ENCODE measurements at regions not wholly inside any gene's neighbourhood (a gene's known extent, or its start where the extent isn't known, plus 50 kb on each side); places are given as distances from the start of the nearest gene placed in this dataset.
A peak's percentile ranks its signal among the peaks of the same experiment; 100 is the strongest.
"Not testable (repeated sequence)": the region's sequence is repeated elsewhere in the genome, so short reads cannot be mapped to it uniquely, and the experiment has no call there.

- Mint-ChIP-seq H3K27ac (peak overlapping the region; percentile 69), H3K4me1 (peaks cover 22% of the 10 kb centered on the region), H3K9me3 (no peaks in the 10 kb centered on the region), H3K4me3 (peak overlapping the region; percentile 89), H3K27me3 (ENCODE audit: insufficient read depth) (peaks cover 48% of the 10 kb centered on the region), H3K36me3 (ENCODE audit: low read depth) (no peaks in the 10 kb centered on the region)
- no peaks in the 10 kb centered on the region for H3K4me1 ChIP-seq (ENCODE audit: control insufficient read depth, insufficient read depth, low read length)
- peak; percentile 86 for TF ChIP-seq CTCF (conservative IDR thresholded peaks at IDR 0.05)
- H3K36me3 ChIP-seq (ENCODE audit: control insufficient read depth, insufficient read depth, low read length): no peaks in the 10 kb centered on the region
- no peaks in the 10 kb centered on the region for H3K9me3 ChIP-seq (ENCODE audit: control insufficient read depth, low read length)
- H3K27me3 ChIP-seq (ENCODE audit: control insufficient read depth, insufficient read depth, low read length, poor library complexity, severe bottlenecking): peaks cover 21% of the 10 kb centered on the region
- DNase-seq: peak; percentile 84
- H3K27ac ChIP-seq (ENCODE audit: low read depth, low read length): no peak overlapping the region
- peak overlapping the region; percentile 75 for H3K9ac ChIP-seq (ENCODE audit: extremely low read depth, low read length, poor library complexity, severe bottlenecking)
- peak overlapping the region; percentile 100 for H3K4me3 ChIP-seq (ENCODE audit: low read length)
- 11 to 17% methylated on average over 6 to 24 of the region's 24 CpGs for WGBS, 2 experiments (ENCODE audit: insufficient coverage in 1 of 2, insufficient read length in 1 of 2)
Measured at GRCh38 chr6:27752038-27752885, 159.9 kb downstream of the OR2B2 start.

GRCh38 chr6:27748661-27749060 lies 163.5 kb downstream of the OR2B2 start:
- no peak overlapping the region for H3K4me3 Mint-ChIP-seq
- no peaks in the 10 kb centered on the region for H3K9me3 Mint-ChIP-seq
- Histone ChIP-seq H3K4me3 (ENCODE audit: low read length) (no peak overlapping the region), H3K36me3 (ENCODE audit: control insufficient read depth, insufficient read depth, low read length) (no peaks in the 10 kb centered on the region), H3K9ac (ENCODE audit: extremely low read depth, low read length, poor library complexity, severe bottlenecking) (no peak overlapping the region), H3K27ac (ENCODE audit: low read depth, low read length) (no peak overlapping the region), H3K4me1 (ENCODE audit: control insufficient read depth, insufficient read depth, low read length) (no peaks in the 10 kb centered on the region), H3K27me3 (ENCODE audit: control insufficient read depth, insufficient read depth, low read length, poor library complexity, severe bottlenecking) (peaks cover 55% of the 10 kb centered on the region), H3K9me3 (ENCODE audit: control insufficient read depth, low read length) (no peaks in the 10 kb centered on the region)
- no peak for TF ChIP-seq CTCF (conservative IDR thresholded peaks at IDR 0.05)
- DNase-seq: no peak
- H3K27me3 Mint-ChIP-seq (ENCODE audit: insufficient read depth): peaks cover 68% of the 10 kb centered on the region
- no peaks in the 10 kb centered on the region for H3K36me3 Mint-ChIP-seq (ENCODE audit: low read depth)
- no peak overlapping the region for H3K27ac Mint-ChIP-seq
- 89 to 100% methylated on average over 3 to 7 of the region's 7 CpGs for WGBS, 2 experiments (ENCODE audit: insufficient coverage in 1 of 2, insufficient read length in 1 of 2)
- peaks cover 5% of the 10 kb centered on the region for H3K4me1 Mint-ChIP-seq

GRCh38 chr6:27747637-27748036 lies 164.6 kb downstream of the OR2B2 start:
- H3K9me3 ChIP-seq (ENCODE audit: control insufficient read depth, low read length): no peaks in the 10 kb centered on the region
- H3K4me1 ChIP-seq (ENCODE audit: control insufficient read depth, insufficient read depth, low read length): no peaks in the 10 kb centered on the region
- H3K27me3 Mint-ChIP-seq (ENCODE audit: insufficient read depth): peaks cover 78% of the 10 kb centered on the region
- H3K36me3 ChIP-seq (ENCODE audit: control insufficient read depth, insufficient read depth, low read length): no peaks in the 10 kb centered on the region
- H3K27ac ChIP-seq (ENCODE audit: low read depth, low read length): no peak overlapping the region
- WGBS, 2 experiments (ENCODE audit: insufficient coverage in 1 of 2, insufficient read length in 1 of 2): 88 to 93% methylated on average over 5 to 6 of the region's 6 CpGs
- H3K9ac ChIP-seq (ENCODE audit: extremely low read depth, low read length, poor library complexity, severe bottlenecking): no peak overlapping the region
- no peaks in the 10 kb centered on the region for H3K9me3 Mint-ChIP-seq
- no peak overlapping the region for H3K4me3 ChIP-seq (ENCODE audit: low read length)
- H3K36me3 Mint-ChIP-seq (ENCODE audit: low read depth): no peaks in the 10 kb centered on the region
- DNase-seq: no peak
- H3K27me3 ChIP-seq (ENCODE audit: control insufficient read depth, insufficient read depth, low read length, poor library complexity, severe bottlenecking): peaks cover 66% of the 10 kb centered on the region
- H3K4me1 Mint-ChIP-seq: peaks cover 14% of the 10 kb centered on the region
- H3K27ac Mint-ChIP-seq: no peak overlapping the region
- TF ChIP-seq CTCF (conservative IDR thresholded peaks at IDR 0.05): no peak
- H3K4me3 Mint-ChIP-seq: no peak overlapping the region

GRCh38 chr6:27746860-27747259 lies 165.3 kb downstream of the OR2B2 start:
- H3K4me1 Mint-ChIP-seq: peaks cover 14% of the 10 kb centered on the region
- H3K4me3 Mint-ChIP-seq; H3K27ac Mint-ChIP-seq; H3K4me3 ChIP-seq (ENCODE audit: low read length); DNase-seq; H3K9me3 Mint-ChIP-seq; H3K9me3 ChIP-seq (ENCODE audit: control insufficient read depth, low read length); H3K27ac ChIP-seq (ENCODE audit: low read depth, low read length); H3K36me3 ChIP-seq (ENCODE audit: control insufficient read depth, insufficient read depth, low read length); H3K9ac ChIP-seq (ENCODE audit: extremely low read depth, low read length, poor library complexity, severe bottlenecking); H3K36me3 Mint-ChIP-seq (ENCODE audit: low read depth); H3K4me1 ChIP-seq (ENCODE audit: control insufficient read depth, insufficient read depth, low read length): not testable (repeated sequence)
- peaks cover 73% of the 10 kb centered on the region for H3K27me3 ChIP-seq (ENCODE audit: control insufficient read depth, insufficient read depth, low read length, poor library complexity, severe bottlenecking)
- peaks cover 85% of the 10 kb centered on the region for H3K27me3 Mint-ChIP-seq (ENCODE audit: insufficient read depth)
- 64 to 80% methylated on average over 1 to 4 of the region's 4 CpGs for WGBS, 2 experiments (ENCODE audit: insufficient coverage in 1 of 2, insufficient read length in 1 of 2)

Measured in endodermal cell (in vitro differentiated cells).